ENCODE measurements at regions not wholly inside any gene's neighbourhood (a gene's known extent, or its start where the extent isn't known, plus 50 kb on each side); places are given as distances from the start of the nearest gene placed in this dataset.

- H3K27ac ChIP-seq (ENCODE audit: low read depth, low read length, poor library complexity, severe bottlenecking) = no peak overlapping the region
- H3K9me2 ChIP-seq (ENCODE audit: insufficient read depth, low read length) = no peaks in the 10 kb centered on the region
- ChIA-PET CTCF (ENCODE audit: unreplicated experiment) (no interaction called here), POLR2A (no interaction called here)
- H3K79me2 ChIP-seq (ENCODE audit: insufficient read depth, low read depth, low read length) = no peaks in the 10 kb centered on the region
- no peaks in the 10 kb centered on the region for H4K20me1 ChIP-seq (ENCODE audit: insufficient read depth, low read length)
- no peaks in the 10 kb centered on the region for H3K36me3 ChIP-seq (ENCODE audit: insufficient read depth, low read length)
- no peaks in the 10 kb centered on the region for H3K9me3 ChIP-seq (ENCODE audit: low read length)
- no TSS peak for BruUV-seq (replicated peaks)
- no peaks in the 10 kb centered on the region for H3K4me1 ChIP-seq (ENCODE audit: insufficient read depth, low read length, poor library complexity, severe bottlenecking)
- DNase-seq (ENCODE audit: low spot score) = no peak
- intact Hi-C loops (cut with micrococcal nuclease; ENCODE audit: unreplicated experiment) = no loop called here
- TF ChIP-seq EZH2phosphoT487 (IDR thresholded peaks at IDR 0.05; ENCODE audit: borderline replicate concordance, low read depth, low read length) = no peak
- H3K4me2 ChIP-seq (ENCODE audit: low read length) = no peak overlapping the region
- H3K4me3 ChIP-seq (ENCODE audit: low read depth, low read length, poor library complexity, severe bottlenecking) = no peak overlapping the region
- H2AFZ ChIP-seq (ENCODE audit: low read length) = no peak overlapping the region
Observed at GRCh38 chr21:41032541-41032940, 135.4 kb upstream of the BACE2 start.

DNA sequence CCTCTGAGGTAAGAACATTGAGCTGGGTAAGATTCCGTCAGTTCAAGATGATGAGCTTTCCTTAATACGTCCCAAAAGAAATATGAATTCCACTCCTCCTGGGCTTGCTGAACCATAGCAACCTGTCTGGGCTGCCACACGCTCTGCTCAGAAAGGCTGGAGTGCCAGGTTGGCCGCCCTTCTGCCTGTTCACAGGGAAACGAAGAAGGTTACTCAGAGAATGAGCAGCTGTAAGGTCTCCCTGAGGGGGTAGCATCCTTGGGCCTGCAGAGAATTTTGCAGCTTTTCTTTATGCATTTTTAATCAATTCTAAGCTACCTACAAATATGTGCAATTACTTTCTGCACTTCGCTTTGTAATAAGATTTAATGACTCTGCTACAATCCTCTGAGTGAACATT is 130.7 kb upstream of the BACE2 start:
- no TSS peak for BruUV-seq (replicated peaks)
- no peak overlapping the region for H3K4me2 ChIP-seq (ENCODE audit: low read length)
- H2AFZ ChIP-seq (ENCODE audit: low read length) = no peak overlapping the region
- ChIA-PET CTCF (ENCODE audit: unreplicated experiment) (no interaction called here), POLR2A (interaction anchor here (0.5 to 1.1 kb wide), 5 partner anchors 20 to 424 kb away, joined by 3 to 5 read pairs (median 4); no protein-coding TSS in a partner anchor)
- intact Hi-C loops (cut with micrococcal nuclease; ENCODE audit: unreplicated experiment) = no loop called here
- H3K9me2 ChIP-seq (ENCODE audit: insufficient read depth, low read length) = no peaks in the 10 kb centered on the region
- DNase-seq (ENCODE audit: low spot score) = no peak
- TF ChIP-seq CTCF (conservative IDR thresholded peaks at IDR 0.05; ENCODE audit: low read length) (no peak), EZH2phosphoT487 (IDR thresholded peaks at IDR 0.05; ENCODE audit: borderline replicate concordance, low read depth, low read length) (no peak)
- no peak overlapping the region for H3K27ac ChIP-seq (ENCODE audit: low read depth, low read length, poor library complexity, severe bottlenecking)
- no peaks in the 10 kb centered on the region for H3K9me3 ChIP-seq (ENCODE audit: low read length)
- no peaks in the 10 kb centered on the region for H3K79me2 ChIP-seq (ENCODE audit: insufficient read depth, low read depth, low read length)
- no peaks in the 10 kb centered on the region for H3K36me3 ChIP-seq (ENCODE audit: insufficient read depth, low read length)
- no peak overlapping the region for H3K4me3 ChIP-seq (ENCODE audit: low read depth, low read length, poor library complexity, severe bottlenecking)
- no peaks in the 10 kb centered on the region for H3K4me1 ChIP-seq (ENCODE audit: insufficient read depth, low read length, poor library complexity, severe bottlenecking)
- no peaks in the 10 kb centered on the region for H4K20me1 ChIP-seq (ENCODE audit: insufficient read depth, low read length)

- H3K9me2 ChIP-seq (ENCODE audit: insufficient read depth, low read length) = no peaks in the 10 kb centered on the region
- BruUV-seq (replicated peaks) = no TSS peak
Observed at GRCh38 chr21:41037936-41038335, 130.0 kb upstream of the BACE2 start.

DNA sequence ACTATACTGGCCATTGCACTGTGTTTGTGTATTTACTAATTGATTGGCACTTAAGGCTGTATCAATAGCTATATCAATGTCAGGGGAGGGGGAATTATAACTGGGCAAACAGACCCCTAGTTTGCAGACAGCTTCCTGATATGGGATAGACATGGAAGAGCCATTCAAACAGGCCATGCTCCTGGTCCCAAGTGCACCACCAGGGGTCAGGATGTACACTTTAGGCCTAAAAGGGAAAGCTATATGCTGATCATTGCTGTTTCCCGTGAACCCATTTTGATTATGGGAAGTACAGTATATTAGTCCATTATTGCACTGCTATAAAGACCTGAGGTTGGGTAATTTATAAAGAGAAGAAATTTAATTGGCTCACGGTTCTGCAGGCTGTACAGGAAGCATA is 124.9 kb upstream of the BACE2 start:
- H4K20me1 ChIP-seq (ENCODE audit: insufficient read depth, low read length) = no peaks in the 10 kb centered on the region

More at GRCh38 chr21:41037936-41038335, 130.0 kb upstream of the BACE2 start:
- DNase-seq (ENCODE audit: low spot score) = no peak
- Histone ChIP-seq H4K20me1 (ENCODE audit: insufficient read depth, low read length) (no peaks in the 10 kb centered on the region), H2AFZ (ENCODE audit: low read length) (no peak overlapping the region), H3K9me3 (ENCODE audit: low read length) (no peaks in the 10 kb centered on the region), H3K79me2 (ENCODE audit: insufficient read depth, low read depth, low read length) (no peaks in the 10 kb centered on the region), H3K27ac (ENCODE audit: low read depth, low read length, poor library complexity, severe bottlenecking) (no peak overlapping the region), H3K36me3 (ENCODE audit: insufficient read depth, low read length) (no peaks in the 10 kb centered on the region), H3K4me1 (ENCODE audit: insufficient read depth, low read length, poor library complexity, severe bottlenecking) (no peaks in the 10 kb centered on the region), H3K4me3 (ENCODE audit: low read depth, low read length, poor library complexity, severe bottlenecking) (no peak overlapping the region), H3K4me2 (ENCODE audit: low read length) (no peak overlapping the region)
- intact Hi-C loops (cut with micrococcal nuclease; ENCODE audit: unreplicated experiment) = no loop called here
- no peak for TF ChIP-seq EZH2phosphoT487 (IDR thresholded peaks at IDR 0.05; ENCODE audit: borderline replicate concordance, low read depth, low read length)
- ChIA-PET POLR2A (interaction anchor here (0.5 to 1.1 kb wide), 3 partner anchors 20 to 74 kb away, joined by 3 to 4 read pairs (median 4); no protein-coding TSS in a partner anchor), CTCF (ENCODE audit: unreplicated experiment) (no interaction called here)

More for the DNA sequence above, 124.9 kb upstream of the BACE2 start:
- Histone ChIP-seq H2AFZ (ENCODE audit: low read length) (no peak overlapping the region), H3K36me3 (ENCODE audit: insufficient read depth, low read length) (no peaks in the 10 kb centered on the region), H3K9me2 (ENCODE audit: insufficient read depth, low read length) (no peaks in the 10 kb centered on the region), H3K9me3 (ENCODE audit: low read length) (no peaks in the 10 kb centered on the region), H3K27ac (ENCODE audit: low read depth, low read length, poor library complexity, severe bottlenecking) (no peak overlapping the region), H3K4me1 (ENCODE audit: insufficient read depth, low read length, poor library complexity, severe bottlenecking) (no peaks in the 10 kb centered on the region), H3K4me2 (ENCODE audit: low read length) (no peak overlapping the region), H3K4me3 (ENCODE audit: low read depth, low read length, poor library complexity, severe bottlenecking) (no peak overlapping the region), H3K79me2 (ENCODE audit: insufficient read depth, low read depth, low read length) (no peaks in the 10 kb centered on the region)
- no peak for TF ChIP-seq EZH2phosphoT487 (IDR thresholded peaks at IDR 0.05; ENCODE audit: borderline replicate concordance, low read depth, low read length)
- TF ChIP-seq CTCF (conservative IDR thresholded peaks at IDR 0.05; ENCODE audit: low read length) = peak; percentile 31; the same call in 1 of the 2 replicates
- intact Hi-C loops (cut with micrococcal nuclease; ENCODE audit: unreplicated experiment) = no loop called here
- peak; percentile 1 for DNase-seq (ENCODE audit: low spot score)
- CTCF ChIA-PET (ENCODE audit: unreplicated experiment) = no interaction called here
- no TSS peak for BruUV-seq (replicated peaks)
- POLR2A ChIA-PET = no interaction called here
